Lower lobe of right lung (tissue), 2 donors: ENCODE measurements at regions not wholly inside any gene's neighbourhood (a gene's known extent, or its start where the extent isn't known, plus 50 kb on each side); places are given as distances from the start of the nearest gene placed in this dataset.

Experiments used
- ATAC-seq, 2 donors: fragments of 200-7000 bp; cut with Tn5 transposase; one replicate each; pipeline ENCODE4 v1.9.1; 2020 to 2022; ENCODE audit warnings: mild to moderate bottlenecking in 2 of 2, moderate library complexity in 2 of 2
- DNase-seq: peaks from one replicate; pipeline ENCODE4 v3.0.0-alpha.2; 2020
- H3K27ac ChIP-seq: fragments of 200-600 bp; one replicate; pipeline ENCODE4 v1.8.0; 2022
- H3K27me3 ChIP-seq: fragments of 200-600 bp; one replicate; pipeline ENCODE4 v1.8.0; 2022; ENCODE audit warnings: low read depth
- H3K36me3 ChIP-seq: fragments of 200-600 bp; one replicate; pipeline ENCODE4 v1.8.0; 2022; ENCODE audit warnings: mild to moderate bottlenecking
- H3K4me1 ChIP-seq: fragments of 200-600 bp; one replicate; pipeline ENCODE4 v1.8.0; 2022
- H3K4me3 ChIP-seq: fragments of 200-600 bp; one replicate; pipeline ENCODE4 v1.8.0; 2022; ENCODE audit warnings: mild to moderate bottlenecking
- H3K9me3 ChIP-seq: fragments of 200-600 bp; one replicate; pipeline ENCODE4 v1.8.0; 2022
- intact Hi-C: fragments of 100-400 bp; cut with DNase I; formaldehyde crosslinking; loops from one replicate; pipeline ENCODE4 v1.11.0; 2022
- TF ChIP-seq, protein P1 (sequence below): fragments of 200-600 bp; IDR thresholded peaks from one replicate; pipeline ENCODE4 v1.8.0; 2022; ENCODE audit warnings: antibody characterized with exemption, mild to moderate bottlenecking
- donor health status: DM: no; HTN: yes; CAD: no; lungs with severe emphysema.

DNA sequence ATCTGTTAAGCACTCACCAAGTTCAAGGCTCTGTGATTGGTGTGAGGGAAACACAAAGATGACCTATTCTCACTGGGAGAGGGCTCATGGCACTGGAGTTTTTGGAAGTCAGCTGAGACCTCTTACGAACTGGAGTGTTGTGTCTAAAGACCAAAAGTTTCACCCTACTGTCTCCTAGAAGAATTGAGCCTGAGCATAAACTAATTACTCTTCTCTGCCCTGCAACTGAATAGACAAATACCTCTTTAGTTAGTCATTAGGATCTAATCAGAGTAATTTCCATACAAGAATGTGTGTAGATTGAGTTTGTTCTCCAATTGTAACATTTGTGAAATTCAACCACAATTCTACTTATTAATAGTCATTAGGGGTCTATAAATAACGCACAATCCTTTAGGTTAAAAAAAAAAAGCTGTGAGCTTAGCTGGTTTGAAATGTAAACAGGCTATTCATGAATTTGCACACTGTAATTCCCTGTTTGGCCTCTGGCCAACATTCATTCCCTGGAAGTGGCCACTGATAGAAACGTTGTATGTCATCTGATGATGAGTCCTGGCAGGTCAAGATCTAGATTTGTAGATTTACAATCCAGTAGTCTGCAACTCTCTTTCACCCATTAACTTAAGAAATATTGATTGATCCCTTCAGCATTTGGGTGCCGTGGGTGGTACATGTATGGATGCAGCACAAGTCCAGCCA, 76.8 kb upstream of the SOX14 start:
- Histone ChIP-seq H3K9me3 (no peaks in the 10 kb centered on the region), H3K4me3 (no peak overlapping the region), H3K27ac (no peak overlapping the region), H3K4me1 (no peaks in the 10 kb centered on the region), H3K27me3 (no peaks in the 10 kb centered on the region), H3K36me3 (no peaks in the 10 kb centered on the region)
- ATAC-seq: no peak
- no peak for DNase-seq
- intact Hi-C loops: no loop called here
- TF ChIP-seq, protein P1, sequence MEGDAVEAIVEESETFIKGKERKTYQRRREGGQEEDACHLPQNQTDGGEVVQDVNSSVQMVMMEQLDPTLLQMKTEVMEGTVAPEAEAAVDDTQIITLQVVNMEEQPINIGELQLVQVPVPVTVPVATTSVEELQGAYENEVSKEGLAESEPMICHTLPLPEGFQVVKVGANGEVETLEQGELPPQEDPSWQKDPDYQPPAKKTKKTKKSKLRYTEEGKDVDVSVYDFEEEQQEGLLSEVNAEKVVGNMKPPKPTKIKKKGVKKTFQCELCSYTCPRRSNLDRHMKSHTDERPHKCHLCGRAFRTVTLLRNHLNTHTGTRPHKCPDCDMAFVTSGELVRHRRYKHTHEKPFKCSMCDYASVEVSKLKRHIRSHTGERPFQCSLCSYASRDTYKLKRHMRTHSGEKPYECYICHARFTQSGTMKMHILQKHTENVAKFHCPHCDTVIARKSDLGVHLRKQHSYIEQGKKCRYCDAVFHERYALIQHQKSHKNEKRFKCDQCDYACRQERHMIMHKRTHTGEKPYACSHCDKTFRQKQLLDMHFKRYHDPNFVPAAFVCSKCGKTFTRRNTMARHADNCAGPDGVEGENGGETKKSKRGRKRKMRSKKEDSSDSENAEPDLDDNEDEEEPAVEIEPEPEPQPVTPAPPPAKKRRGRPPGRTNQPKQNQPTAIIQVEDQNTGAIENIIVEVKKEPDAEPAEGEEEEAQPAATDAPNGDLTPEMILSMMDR: no peak

DNA sequence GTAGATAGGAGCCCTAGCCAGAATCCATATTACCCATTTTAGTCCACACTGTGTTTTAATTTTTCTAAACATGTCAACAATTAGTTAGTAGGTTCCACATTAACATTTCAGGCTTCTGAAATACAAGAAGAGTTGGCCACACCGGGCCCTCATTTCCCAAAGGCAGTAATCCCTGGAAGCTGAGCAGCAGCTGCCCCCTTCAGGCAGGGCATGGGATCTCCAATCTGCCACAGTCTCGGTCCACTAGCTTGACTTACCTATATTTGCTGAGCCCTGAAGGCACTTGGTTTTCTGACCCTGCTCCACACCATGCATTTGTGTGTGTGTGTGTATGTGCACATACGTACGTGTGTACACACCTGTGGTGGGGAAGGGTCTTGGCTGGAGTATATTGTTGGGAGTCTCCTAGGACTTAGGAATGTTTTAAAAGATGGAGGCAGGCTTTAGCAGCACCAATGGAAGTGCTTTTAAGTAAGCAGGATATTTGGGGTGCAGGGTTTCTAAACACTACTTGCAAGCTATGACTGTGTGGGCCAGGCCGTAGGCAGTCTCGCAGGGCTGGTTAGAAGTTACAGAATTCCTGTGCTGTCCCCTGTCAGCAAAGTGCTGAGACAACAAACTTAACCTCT, 71.2 kb upstream of the SOX14 start:
- Histone ChIP-seq H3K36me3 (no peaks in the 10 kb centered on the region), H3K27me3 (no peaks in the 10 kb centered on the region), H3K4me3 (no peak overlapping the region), H3K9me3 (no peaks in the 10 kb centered on the region), H3K27ac (no peak overlapping the region), H3K4me1 (no peaks in the 10 kb centered on the region)
- peak; percentile 33 to 56 for ATAC-seq
- TF ChIP-seq, protein P1: peak; percentile 41
- intact Hi-C loops: no loop called here
- no peak for DNase-seq

DNA sequence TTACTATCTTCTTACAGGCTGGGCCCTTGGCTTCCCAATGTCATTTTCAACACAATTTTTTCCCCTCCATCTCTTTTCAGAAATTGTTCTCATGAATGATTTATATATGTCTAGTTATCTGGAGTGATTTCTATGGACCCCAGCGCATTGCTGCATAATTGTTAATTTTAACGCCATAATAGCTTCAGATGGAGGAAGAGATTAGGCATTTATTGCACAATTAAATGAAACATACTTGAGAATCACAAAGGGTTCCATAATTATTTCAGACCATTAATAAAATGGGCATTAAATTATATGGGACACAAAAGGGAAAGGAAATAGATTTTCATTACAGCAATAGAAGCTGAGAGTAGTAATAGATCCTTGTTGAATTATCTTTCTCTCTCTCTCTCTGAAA, 70.3 kb upstream of the SOX14 start:
- Histone ChIP-seq H3K36me3 (no peaks in the 10 kb centered on the region), H3K4me3 (no peak overlapping the region), H3K27ac (no peak overlapping the region), H3K4me1 (no peaks in the 10 kb centered on the region), H3K27me3 (no peaks in the 10 kb centered on the region), H3K9me3 (no peaks in the 10 kb centered on the region)
- DNase-seq (no peak), ATAC-seq (no peak)
- TF ChIP-seq, protein P1: no peak
- intact Hi-C loops: no loop called here

DNA sequence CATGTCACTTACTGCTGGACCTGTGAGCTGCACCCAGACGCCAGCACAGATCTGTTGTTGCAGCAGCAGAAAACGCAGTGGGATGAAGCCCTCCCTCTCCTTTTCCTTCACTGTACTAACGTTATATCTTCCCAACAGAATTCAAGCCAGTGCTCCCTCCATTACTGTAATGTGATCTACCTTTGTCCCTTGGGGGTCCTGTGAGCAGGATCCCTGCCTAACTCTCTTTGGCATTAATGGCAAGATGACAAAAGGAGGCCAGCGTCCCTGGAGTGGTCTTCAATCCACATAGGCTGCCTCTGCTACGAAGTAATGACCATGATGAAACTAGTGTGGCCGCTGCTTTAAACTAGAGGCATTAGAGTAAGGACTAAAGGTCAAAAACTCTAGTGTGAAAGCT, 69.3 kb upstream of the SOX14 start:
- Histone ChIP-seq H3K27ac (no peak overlapping the region), H3K4me3 (no peak overlapping the region), H3K4me1 (no peaks in the 10 kb centered on the region), H3K9me3 (no peaks in the 10 kb centered on the region), H3K27me3 (no peaks in the 10 kb centered on the region), H3K36me3 (no peaks in the 10 kb centered on the region)
- no peak for DNase-seq
- ATAC-seq: no peak
- intact Hi-C loops: no loop called here
- TF ChIP-seq, protein P1: no peak

DNA sequence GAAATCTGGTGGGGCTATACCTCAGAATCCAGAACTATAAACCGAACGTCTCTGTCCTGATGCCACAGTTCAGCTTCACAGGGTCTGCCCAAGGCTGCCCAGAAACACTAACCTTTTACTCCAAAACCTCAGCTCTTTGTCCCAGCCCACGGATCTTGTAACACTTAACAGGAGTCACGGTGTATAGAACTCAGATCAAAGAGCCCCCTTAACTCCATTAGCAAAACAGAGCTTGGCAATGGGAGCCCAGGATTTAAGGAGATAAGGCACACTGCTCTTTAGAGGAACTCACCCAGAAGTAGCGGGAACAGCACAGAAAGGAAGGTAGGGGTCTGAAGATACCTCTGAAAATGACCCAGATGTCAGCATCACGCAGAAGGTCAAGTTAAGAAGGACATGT, 68.8 kb upstream of the SOX14 start:
- intact Hi-C loops: no loop called here
- no peak for ATAC-seq
- TF ChIP-seq, protein P1: no peak
- H3K27ac ChIP-seq: no peak overlapping the region
- no peak for DNase-seq
- no peaks in the 10 kb centered on the region for H3K9me3 ChIP-seq
- H3K36me3 ChIP-seq: no peaks in the 10 kb centered on the region
- H3K27me3 ChIP-seq: no peaks in the 10 kb centered on the region
- H3K4me1 ChIP-seq: no peaks in the 10 kb centered on the region
- H3K4me3 ChIP-seq: no peak overlapping the region
